ENCODE measurements at regions not wholly inside any gene's neighbourhood (a gene's known extent, or its start where the extent isn't known, plus 50 kb on each side); places are given as distances from the start of the nearest gene placed in this dataset.

DNA sequence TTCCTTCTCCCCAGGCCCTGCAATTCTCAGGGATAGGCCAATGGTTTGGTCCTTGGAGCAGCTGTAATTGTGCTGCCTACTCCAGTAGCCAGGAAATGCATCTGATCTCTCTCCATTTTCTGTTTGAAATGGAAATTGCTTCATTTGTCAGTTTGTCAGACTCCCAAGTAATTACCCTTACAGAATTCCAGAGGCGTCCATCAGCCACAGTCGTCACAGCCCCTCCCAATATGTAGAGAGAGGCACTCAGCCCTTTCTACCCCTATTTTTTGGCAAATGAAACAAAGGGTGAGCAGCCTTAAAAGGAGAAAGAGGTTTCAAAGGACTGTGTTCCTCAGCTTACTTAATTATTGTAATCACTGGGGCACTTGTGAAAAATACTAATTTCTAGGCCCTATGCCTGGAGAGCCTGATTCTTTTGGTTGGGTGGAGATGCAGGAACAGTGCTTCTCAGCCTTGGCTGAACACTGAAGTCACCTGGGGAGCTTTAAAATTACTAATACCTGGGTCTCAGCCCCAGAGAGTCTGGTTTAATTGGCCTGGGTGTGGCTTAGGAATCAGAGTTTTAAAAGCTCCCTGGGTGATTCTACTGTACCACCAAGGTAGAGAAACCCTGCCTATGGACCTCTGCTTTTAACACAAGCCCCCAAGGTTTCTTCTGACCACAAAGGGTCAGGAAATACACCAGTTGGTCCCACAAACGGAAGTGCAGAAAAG lies 190.0 kb downstream of the EMP1 start:
- TF ChIP-seq L3MBTL2 (conservative IDR thresholded peaks at IDR 0.05) (no peak), SP1 (IDR thresholded peaks at IDR 0.05) (no peak), BHLHE40 (IDR thresholded peaks at IDR 0.05; ENCODE audit: borderline replicate concordance) (no peak), ARNT (IDR thresholded peaks at IDR 0.05) (no peak)

All from HEK293T (cell line).